ENCODE measurements at regions not wholly inside any gene's neighbourhood (a gene's known extent, or its start where the extent isn't known, plus 50 kb on each side); places are given as distances from the start of the nearest gene placed in this dataset.

- no peak for DNase-seq
- H3K4me3 ChIP-seq: no peak overlapping the region
- H3K27me3 ChIP-seq: no peaks in the 10 kb centered on the region
- TF ChIP-seq POLR2A (IDR thresholded peaks at IDR 0.05) (no peak), CTCF (IDR thresholded peaks at IDR 0.05) (no peak)
- no peak overlapping the region for H3K27ac ChIP-seq
- no peaks in the 10 kb centered on the region for H3K4me1 ChIP-seq
- intact Hi-C loops (cut with DNase I; ENCODE audit: low total_unique reads): no loop called here
- WGBS, 2 donors: 76 to 87% methylated on average over 20 to 25 of the region's 25 CpGs
- H3K36me3 ChIP-seq (ENCODE audit: low read depth, missing control alignments): no peaks in the 10 kb centered on the region
- no peaks in the 10 kb centered on the region for H3K9me3 ChIP-seq
Observed at GRCh38 chr5:26669523-26669922, 368.9 kb downstream of the CDH9 start.

DNA sequence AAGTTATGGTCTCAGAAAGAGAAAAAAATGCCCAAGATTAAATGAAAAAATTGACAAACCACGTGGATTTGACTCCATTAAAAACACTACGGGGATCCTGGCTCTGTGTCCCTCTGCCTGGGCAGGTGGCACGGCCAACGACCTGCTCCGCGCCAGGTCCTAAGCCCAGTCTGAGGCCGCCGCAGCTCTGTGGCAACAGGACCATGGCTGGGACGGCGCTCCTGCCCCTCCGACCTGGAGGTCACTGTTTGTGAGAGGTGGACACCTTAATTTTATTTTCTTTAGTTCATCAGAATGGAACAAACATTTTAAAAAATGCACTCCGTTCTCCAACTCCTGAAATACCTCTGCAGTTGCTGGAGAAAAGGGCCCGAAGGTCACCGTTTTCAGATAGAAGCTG is 369.4 kb downstream of the CDH9 start:
- no peak overlapping the region for H3K4me3 ChIP-seq
- no peaks in the 10 kb centered on the region for H3K9me3 ChIP-seq
- H3K4me1 ChIP-seq: no peaks in the 10 kb centered on the region
- TF ChIP-seq POLR2A (IDR thresholded peaks at IDR 0.05) (no peak), CTCF (IDR thresholded peaks at IDR 0.05) (no peak)
- H3K36me3 ChIP-seq (ENCODE audit: low read depth, missing control alignments): no peaks in the 10 kb centered on the region
- H3K27me3 ChIP-seq: no peaks in the 10 kb centered on the region
- 63 to 74% methylated on average over 12 to 14 of the region's 14 CpGs for WGBS, 2 donors
- intact Hi-C loops (cut with DNase I; ENCODE audit: low total_unique reads): no loop called here
- DNase-seq: no peak
- H3K27ac ChIP-seq: no peak overlapping the region

DNA sequence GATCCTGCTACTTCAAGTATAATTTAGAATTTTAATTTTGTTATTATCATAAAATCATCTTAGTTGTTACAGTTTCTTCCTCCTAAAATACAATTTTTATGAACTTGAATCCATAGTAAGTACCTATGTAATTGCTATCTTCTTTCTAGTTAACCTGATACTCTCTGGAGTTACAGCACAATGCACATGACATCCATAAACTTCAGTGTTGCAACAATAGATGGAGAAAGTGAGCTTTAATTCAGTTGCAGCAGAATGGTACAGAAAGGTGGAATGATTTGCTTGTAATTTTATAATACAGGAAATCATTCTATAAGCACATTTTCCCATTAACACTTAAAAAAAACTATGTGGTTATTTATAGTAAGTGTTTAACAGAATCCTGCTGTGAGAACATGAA is 372.0 kb downstream of the CDH9 start:
- no peaks in the 10 kb centered on the region for H3K4me1 ChIP-seq
- H3K27ac ChIP-seq: no peak overlapping the region
- DNase-seq: no peak
- intact Hi-C loops (cut with DNase I; ENCODE audit: low total_unique reads): no loop called here
- TF ChIP-seq CTCF (IDR thresholded peaks at IDR 0.05): no peak
- no peak for TF ChIP-seq POLR2A (IDR thresholded peaks at IDR 0.05)
- H3K36me3 ChIP-seq (ENCODE audit: low read depth, missing control alignments): no peaks in the 10 kb centered on the region
- no peaks in the 10 kb centered on the region for H3K9me3 ChIP-seq
- no peak overlapping the region for H3K4me3 ChIP-seq
- no peaks in the 10 kb centered on the region for H3K27me3 ChIP-seq

- Histone ChIP-seq H3K4me1 (no peaks in the 10 kb centered on the region), H3K4me3 (no peak overlapping the region), H3K27me3 (no peaks in the 10 kb centered on the region), H3K36me3 (ENCODE audit: low read depth, missing control alignments) (no peaks in the 10 kb centered on the region), H3K9me3 (no peaks in the 10 kb centered on the region), H3K27ac (no peak overlapping the region)
- TF ChIP-seq POLR2A (IDR thresholded peaks at IDR 0.05) (no peak), CTCF (IDR thresholded peaks at IDR 0.05) (no peak)
- 84 to 89% methylated on average over 1 of the region's 1 CpG for WGBS, 2 donors
- no peak for DNase-seq
- intact Hi-C loops (cut with DNase I; ENCODE audit: low total_unique reads): no loop called here
Observed at GRCh38 chr5:26663500-26663899, 374.9 kb downstream of the CDH9 start.

- no peak for TF ChIP-seq POLR2A (IDR thresholded peaks at IDR 0.05)
- TF ChIP-seq CTCF (IDR thresholded peaks at IDR 0.05): no peak
- H3K9me3 ChIP-seq: no peaks in the 10 kb centered on the region
- no peaks in the 10 kb centered on the region for H3K36me3 ChIP-seq (ENCODE audit: low read depth, missing control alignments)
- H3K4me3 ChIP-seq: no peak overlapping the region
- no peaks in the 10 kb centered on the region for H3K4me1 ChIP-seq
- H3K27ac ChIP-seq: no peak overlapping the region
- 83 to 88% methylated on average over 2 of the region's 2 CpGs for WGBS, 2 donors
- DNase-seq: no peak
- intact Hi-C loops (cut with DNase I; ENCODE audit: low total_unique reads): no loop called here
- no peaks in the 10 kb centered on the region for H3K27me3 ChIP-seq
Observed at GRCh38 chr5:26662806-26663360, 375.5 kb downstream of the CDH9 start.
